Stimulated activated effector memory CD8-positive, alpha-beta T cell treated with anti-CD3 and anti-CD28 coated beads, Interleukin-12 subunit alpha, Interleukin-12 subunit beta, amount 100 ng/mL, for 72 hours (primary cell): ENCODE measurements at regions not wholly inside any gene's neighbourhood (a gene's known extent, or its start where the extent isn't known, plus 50 kb on each side); places are given as distances from the start of the nearest gene placed in this dataset.

Experiments used
- ATAC-seq: fragments of 150-1000 bp; cut with Tn5 transposase; 2 replicates; pipeline ENCODE4 v1.10.0; 2021
- DNase-seq, 2 donors: peaks; one replicate each; pipeline ENCODE4 v3.0.0; 2021 to 2022; ENCODE audit warnings: low spot score in 2 of 2
- H3K27ac Mint-ChIP-seq: one replicate; pipeline ENCODE4 v1.8.0; 2022; ENCODE audit warnings: mild to moderate bottlenecking, mixed read lengths
- H3K36me3 Mint-ChIP-seq: one replicate; pipeline ENCODE4 v1.8.0; 2022; ENCODE audit warnings: mild to moderate bottlenecking, mixed read lengths
- H3K4me1 Mint-ChIP-seq: one replicate; pipeline ENCODE4 v1.8.0; 2022; ENCODE audit warnings: mixed read lengths
- H3K4me3 Mint-ChIP-seq: one replicate; pipeline ENCODE4 v1.8.0; 2022; ENCODE audit warnings: mild to moderate bottlenecking, mixed read lengths
- H3K9me3 Mint-ChIP-seq: one replicate; pipeline ENCODE4 v1.8.0; 2022; ENCODE audit warnings: mixed read lengths

DNA sequence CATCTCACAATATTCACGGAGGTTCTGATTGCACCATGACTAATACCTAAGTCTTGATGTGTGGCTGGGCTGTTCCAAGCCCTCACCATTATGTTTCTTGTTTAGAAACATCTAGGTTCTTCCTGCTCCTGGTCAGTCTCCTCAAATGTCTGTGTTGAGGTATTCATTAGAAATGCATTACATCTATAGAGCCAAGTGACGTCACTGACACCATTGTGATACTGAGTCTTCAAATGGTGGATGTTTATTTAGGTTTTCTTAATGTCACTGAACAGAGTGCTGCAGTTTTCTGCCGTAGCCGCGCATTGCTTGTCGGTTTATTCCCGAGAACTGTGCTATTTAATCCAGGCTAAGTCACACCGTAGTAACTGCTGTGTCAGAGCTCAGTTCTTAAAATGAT is 142.4 kb upstream of the SPACA7 start:
- Mint-ChIP-seq H3K9me3 (no peaks in the 10 kb centered on the region), H3K36me3 (no peaks in the 10 kb centered on the region), H3K27ac (no peak overlapping the region), H3K4me1 (no peaks in the 10 kb centered on the region), H3K4me3 (no peak overlapping the region)
- DNase-seq (no peak), ATAC-seq (no peak)

DNA sequence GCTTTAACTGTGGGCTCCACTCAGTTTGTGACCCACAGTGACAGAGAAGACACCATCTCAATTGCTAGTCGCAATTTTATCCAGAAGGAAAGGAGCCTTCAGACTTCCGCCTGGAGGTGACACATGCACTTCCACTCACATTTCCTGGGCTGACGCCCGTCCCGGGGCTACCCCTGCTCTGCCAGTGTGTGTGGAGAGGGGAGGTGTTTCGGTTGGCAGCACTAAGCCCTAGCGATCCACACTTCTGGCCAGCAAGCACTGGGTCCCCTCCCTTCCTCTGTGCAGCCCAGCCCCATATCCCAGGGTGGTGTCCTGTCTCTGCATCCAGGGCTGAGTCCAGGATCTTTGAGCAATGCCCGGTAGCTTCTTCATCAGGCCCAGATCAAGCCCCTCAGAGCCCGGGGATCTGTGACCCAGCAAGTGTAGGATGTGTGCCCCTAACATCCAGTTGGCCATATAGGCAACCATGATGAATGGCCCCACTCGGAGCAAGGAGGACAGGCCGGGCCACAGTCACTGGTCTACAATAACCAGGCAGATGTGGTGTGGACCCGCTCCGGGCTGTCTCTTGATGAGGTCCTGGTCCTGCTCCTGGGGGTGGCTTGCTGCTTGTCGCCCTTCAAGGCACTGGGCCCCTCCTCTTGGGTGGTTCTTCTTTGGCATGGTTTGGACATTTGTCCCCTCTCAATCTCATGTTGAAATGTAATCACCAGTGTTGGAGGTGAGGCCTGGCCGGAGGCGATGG is 141.9 kb upstream of the SPACA7 start:
- Mint-ChIP-seq H3K4me3 (no peak overlapping the region), H3K36me3 (no peaks in the 10 kb centered on the region), H3K4me1 (no peaks in the 10 kb centered on the region), H3K9me3 (no peaks in the 10 kb centered on the region), H3K27ac (no peak overlapping the region)
- DNase-seq (no peak), ATAC-seq (no peak)

DNA sequence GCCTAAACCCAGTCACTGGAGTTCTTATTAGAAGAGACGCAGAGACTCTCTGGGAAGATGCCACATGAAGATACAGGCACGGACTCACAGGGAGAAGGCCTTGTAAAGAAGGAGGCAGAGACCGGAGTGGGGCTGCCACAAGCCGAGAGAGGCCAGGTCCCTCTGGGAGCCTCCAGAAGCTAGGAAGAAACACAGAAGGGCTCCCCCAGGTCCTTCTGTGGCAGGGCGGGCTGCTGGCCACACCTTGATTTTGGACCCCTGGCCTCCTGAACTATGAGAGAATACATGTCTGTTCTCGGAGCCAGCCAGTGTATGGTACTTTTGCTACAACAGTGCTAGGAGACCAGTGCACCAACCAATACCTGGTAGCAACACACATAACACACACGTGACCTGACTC is 140.1 kb upstream of the SPACA7 start:
- ATAC-seq (no peak), DNase-seq (no peak)
- H3K9me3 Mint-ChIP-seq: no peaks in the 10 kb centered on the region
- no peaks in the 10 kb centered on the region for H3K36me3 Mint-ChIP-seq
- no peak overlapping the region for H3K4me3 Mint-ChIP-seq
- no peaks in the 10 kb centered on the region for H3K4me1 Mint-ChIP-seq
- no peak overlapping the region for H3K27ac Mint-ChIP-seq

DNA sequence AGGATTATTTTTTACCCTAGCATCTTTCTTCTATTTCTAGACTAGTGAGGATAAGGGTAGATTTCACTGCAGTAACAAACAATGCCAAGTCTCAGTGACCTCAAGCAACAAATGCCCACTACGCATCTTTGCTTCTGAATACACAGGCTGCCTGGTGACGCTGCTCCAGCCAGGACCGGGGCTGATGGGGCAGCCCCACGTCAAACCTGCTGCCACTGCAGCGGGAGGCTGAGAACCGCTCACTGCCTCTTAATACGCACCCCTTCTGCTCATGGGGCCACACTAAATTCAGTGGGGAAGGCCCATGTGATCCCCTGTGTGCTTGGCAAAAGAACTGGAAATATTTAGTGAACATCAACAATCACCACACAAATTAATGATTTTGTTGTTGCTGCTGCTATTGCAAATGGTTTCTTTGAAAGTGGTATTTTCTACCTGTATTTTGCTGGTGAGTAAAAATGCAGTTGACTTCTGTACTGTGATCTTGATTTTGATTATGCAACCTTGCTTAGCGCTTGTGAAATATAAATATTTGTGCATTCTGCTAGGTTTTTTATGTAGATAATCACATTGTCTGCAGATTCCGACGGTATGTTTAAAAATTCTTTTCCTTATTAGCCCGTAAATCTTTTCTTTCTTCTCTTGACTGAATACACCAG is 139.5 kb upstream of the SPACA7 start:
- DNase-seq: no peak
- Mint-ChIP-seq H3K4me1 (no peaks in the 10 kb centered on the region), H3K4me3 (no peak overlapping the region), H3K36me3 (no peaks in the 10 kb centered on the region), H3K9me3 (no peaks in the 10 kb centered on the region), H3K27ac (no peak overlapping the region)
- no peak for ATAC-seq

DNA sequence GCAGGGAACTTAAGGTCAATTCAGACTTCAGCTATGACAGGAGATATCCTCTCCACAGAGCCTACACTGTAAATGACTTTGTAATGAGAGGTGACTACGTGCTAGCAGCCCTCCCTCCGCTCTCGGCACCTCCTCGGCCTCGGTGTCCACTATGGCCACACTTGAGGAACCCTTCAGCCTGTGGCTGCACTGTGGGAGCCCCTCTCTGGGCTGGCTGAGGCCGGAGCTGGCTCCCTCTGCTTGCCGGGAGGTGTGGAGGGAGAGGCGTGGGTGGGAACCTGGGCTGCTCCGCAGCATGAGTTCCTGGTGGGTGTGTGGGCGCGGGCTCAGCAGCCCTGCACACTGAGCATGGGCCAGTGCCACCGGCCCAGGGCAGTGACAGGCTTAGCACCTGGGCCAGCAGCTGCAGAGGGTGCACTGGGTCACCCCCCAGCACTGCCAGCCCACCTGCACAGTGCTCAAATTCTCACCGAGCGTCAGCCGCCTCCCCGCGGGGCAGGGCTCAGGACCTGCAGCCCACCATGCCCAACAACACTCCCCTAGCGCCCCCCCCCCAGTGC is 137.6 kb upstream of the SPACA7 start:
- no peak for DNase-seq
- H3K27ac Mint-ChIP-seq: no peak overlapping the region
- no peaks in the 10 kb centered on the region for H3K9me3 Mint-ChIP-seq
- no peaks in the 10 kb centered on the region for H3K4me1 Mint-ChIP-seq
- no peak overlapping the region for H3K4me3 Mint-ChIP-seq
- ATAC-seq: no peak
- H3K36me3 Mint-ChIP-seq: no peaks in the 10 kb centered on the region

DNA sequence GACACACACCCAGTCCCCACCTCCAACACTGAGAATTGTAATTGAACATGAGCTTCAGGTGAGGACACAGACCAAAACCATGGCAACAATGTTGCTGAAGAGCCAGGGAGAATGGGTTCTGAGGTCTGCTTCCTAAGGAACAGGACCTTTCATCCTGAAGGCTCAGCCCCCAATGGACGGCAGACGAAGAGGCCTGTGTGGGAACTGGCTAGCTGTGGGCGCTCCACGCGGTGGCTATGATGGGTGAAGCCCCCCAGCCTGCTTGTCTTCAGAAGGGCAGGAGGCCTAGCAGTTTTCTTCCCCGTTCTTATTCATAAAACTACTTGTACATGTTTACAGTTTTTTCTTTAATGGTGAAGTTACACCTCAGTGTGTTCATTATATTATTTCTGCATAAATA is 136.1 kb upstream of the SPACA7 start:
- Mint-ChIP-seq H3K36me3 (no peaks in the 10 kb centered on the region), H3K9me3 (no peaks in the 10 kb centered on the region), H3K4me1 (no peaks in the 10 kb centered on the region), H3K4me3 (no peak overlapping the region), H3K27ac (no peak overlapping the region)
- ATAC-seq (no peak), DNase-seq (no peak)

DNA sequence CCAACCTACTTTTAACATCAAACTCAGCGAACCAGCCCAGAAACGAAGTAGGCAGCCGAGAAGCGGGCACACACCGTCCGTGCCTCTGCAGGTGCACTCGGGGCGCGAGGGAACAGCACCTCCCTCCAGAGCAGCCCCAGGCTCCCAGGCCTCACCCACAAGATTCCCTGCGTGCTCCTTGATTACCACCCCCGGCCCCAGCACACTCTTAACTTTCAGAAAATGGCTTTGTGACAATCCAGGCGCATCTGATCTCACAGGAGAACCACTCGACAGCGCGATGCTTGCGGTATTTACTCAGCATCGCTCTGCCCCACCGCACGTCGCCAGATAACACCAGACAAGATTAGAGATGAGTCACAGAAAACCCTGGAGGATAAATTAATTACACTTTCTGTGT is 134.9 kb upstream of the SPACA7 start:
- ATAC-seq: no peak

DNA sequence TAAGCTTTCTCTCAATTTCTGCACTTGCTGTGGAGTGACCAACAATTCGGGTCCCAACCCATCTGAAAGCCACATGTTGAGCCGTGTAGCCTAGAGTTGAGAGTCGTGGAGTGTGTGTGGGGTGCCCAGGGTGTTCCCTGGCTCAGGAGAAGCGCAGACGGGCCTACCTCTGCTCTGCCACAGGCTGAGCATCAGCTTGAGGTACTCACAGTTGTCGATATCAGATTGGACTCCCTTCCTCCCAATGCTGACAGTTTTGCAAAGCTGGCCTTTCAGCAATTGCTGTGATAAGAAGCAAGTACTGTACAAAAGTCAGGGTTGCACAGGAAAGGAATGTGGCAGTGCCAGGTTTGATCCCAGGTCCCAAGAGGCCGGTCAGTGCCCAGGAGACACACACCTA is 133.4 kb upstream of the SPACA7 start:
- no peaks in the 10 kb centered on the region for H3K9me3 Mint-ChIP-seq
- H3K4me3 Mint-ChIP-seq: no peak overlapping the region
- DNase-seq: no peak
- H3K4me1 Mint-ChIP-seq: no peaks in the 10 kb centered on the region
- H3K36me3 Mint-ChIP-seq: no peaks in the 10 kb centered on the region
- ATAC-seq: no peak
- no peak overlapping the region for H3K27ac Mint-ChIP-seq

More for the DNA sequence above, 134.9 kb upstream of the SPACA7 start:
- no peak overlapping the region for H3K4me3 Mint-ChIP-seq
- no peaks in the 10 kb centered on the region for H3K9me3 Mint-ChIP-seq
- H3K27ac Mint-ChIP-seq: no peak overlapping the region
- H3K4me1 Mint-ChIP-seq: no peaks in the 10 kb centered on the region
- no peak for DNase-seq
- H3K36me3 Mint-ChIP-seq: no peaks in the 10 kb centered on the region

DNA sequence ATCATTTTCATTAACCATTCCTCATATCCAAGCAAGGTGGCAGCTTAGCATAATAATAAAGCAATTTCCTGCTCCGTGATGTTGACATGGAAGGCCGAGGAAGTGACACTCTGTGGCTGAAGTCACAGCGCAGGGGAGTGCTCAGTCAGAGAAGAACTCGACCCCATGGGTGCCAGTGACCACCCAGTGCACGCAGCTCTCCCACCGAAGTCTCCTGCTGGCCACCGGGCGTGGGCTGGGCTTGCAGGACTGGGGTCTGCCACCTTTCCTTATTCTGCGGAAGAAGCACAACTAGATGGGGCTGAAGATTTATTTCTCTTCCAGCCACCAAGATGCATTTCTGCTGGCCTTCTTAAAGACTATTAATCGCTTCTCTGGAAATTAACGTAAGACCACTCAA is 132.1 kb upstream of the SPACA7 start:
- no peaks in the 10 kb centered on the region for H3K9me3 Mint-ChIP-seq
- H3K4me3 Mint-ChIP-seq: no peak overlapping the region
- H3K4me1 Mint-ChIP-seq: no peaks in the 10 kb centered on the region
- no peaks in the 10 kb centered on the region for H3K36me3 Mint-ChIP-seq
- no peak overlapping the region for H3K27ac Mint-ChIP-seq
- DNase-seq (no peak), ATAC-seq (no peak)

DNA sequence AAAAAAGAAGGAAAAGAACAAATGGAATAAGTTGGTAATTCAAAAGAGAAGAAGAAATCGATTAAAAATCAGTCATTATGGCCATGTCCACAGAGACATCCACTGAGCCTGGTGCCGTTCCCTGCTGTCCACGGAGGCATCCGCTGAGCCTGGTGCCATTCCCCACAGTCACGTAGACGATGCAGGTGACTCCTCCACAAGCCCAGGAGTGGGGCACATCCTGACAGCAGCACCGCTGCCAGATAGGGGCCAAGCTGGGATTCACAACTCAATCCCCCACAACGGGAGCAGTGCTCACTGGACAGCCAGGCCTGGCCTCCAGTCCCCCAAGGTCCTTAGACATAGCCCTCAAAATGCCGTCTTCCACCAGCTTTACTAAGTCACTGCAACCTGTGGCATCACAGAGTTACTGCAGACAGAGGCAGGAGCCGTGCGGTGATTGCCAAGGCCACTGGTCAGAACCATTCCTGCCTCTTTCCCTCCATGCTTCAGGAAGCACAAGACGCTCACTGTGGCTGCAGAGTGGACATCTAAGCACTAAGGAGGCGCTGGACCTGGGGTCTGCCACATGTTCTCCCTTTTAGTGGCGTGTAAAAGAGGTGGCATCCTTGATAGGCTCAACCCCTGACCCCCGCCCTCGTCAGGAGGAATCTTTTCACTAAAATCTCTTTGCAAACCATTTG is 131.5 kb upstream of the SPACA7 start:
- DNase-seq (no peak), ATAC-seq (no peak)
- no peaks in the 10 kb centered on the region for H3K36me3 Mint-ChIP-seq
- H3K27ac Mint-ChIP-seq: no peak overlapping the region
- H3K4me3 Mint-ChIP-seq: no peak overlapping the region
- no peaks in the 10 kb centered on the region for H3K9me3 Mint-ChIP-seq
- H3K4me1 Mint-ChIP-seq: no peaks in the 10 kb centered on the region

DNA sequence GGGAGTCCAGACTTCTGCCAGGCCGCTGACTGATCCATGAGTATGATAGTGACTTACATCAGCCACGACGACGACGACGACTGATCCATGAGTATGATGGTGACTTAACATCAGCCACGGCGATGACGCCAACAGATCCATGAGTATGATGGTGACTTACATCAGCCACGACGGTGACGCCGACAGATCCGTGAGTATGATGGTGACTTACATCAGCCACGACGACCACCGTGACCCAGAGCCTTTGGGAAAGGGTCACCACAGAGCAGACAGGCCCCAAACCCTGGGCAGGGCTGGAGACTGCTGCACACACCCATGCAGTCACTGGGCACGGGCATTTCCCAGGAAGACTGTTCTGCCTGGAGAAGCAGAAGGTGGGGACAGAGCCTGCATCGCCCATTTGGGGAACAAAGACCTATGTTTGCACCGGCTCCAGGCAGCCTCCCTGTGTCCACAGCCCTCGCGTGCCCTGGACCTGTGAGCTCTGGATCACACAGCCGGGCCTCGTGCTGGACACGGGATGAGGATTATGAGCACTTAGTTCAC is 130.9 kb upstream of the SPACA7 start:
- ATAC-seq (no peak), DNase-seq (no peak)
- no peaks in the 10 kb centered on the region for H3K9me3 Mint-ChIP-seq
- no peaks in the 10 kb centered on the region for H3K4me1 Mint-ChIP-seq
- H3K27ac Mint-ChIP-seq: no peak overlapping the region
- no peaks in the 10 kb centered on the region for H3K36me3 Mint-ChIP-seq
- H3K4me3 Mint-ChIP-seq: no peak overlapping the region

DNA sequence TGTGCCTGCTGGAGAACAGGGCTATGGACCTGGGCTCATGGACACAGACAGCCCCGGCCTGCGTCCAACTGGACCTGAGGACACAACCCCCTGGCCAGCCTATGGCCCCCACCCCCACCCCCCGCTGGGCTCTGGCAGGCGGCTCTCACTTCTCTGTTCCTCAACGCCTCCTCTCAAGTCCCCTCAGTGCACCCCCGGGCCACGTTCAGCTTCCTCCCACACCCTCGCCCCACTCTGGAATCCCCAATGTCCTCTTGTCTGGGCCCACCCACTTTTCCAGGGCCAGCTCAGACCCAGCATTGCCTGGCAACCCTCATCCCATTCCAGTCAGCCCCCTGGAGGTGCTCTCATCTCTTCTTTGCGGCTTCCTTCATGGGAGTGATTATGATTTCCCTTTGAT is 130.2 kb upstream of the SPACA7 start:
- Mint-ChIP-seq H3K4me1 (no peaks in the 10 kb centered on the region), H3K27ac (no peak overlapping the region), H3K4me3 (no peak overlapping the region), H3K36me3 (no peaks in the 10 kb centered on the region), H3K9me3 (no peaks in the 10 kb centered on the region)
- DNase-seq: no peak
- ATAC-seq: no peak

DNA sequence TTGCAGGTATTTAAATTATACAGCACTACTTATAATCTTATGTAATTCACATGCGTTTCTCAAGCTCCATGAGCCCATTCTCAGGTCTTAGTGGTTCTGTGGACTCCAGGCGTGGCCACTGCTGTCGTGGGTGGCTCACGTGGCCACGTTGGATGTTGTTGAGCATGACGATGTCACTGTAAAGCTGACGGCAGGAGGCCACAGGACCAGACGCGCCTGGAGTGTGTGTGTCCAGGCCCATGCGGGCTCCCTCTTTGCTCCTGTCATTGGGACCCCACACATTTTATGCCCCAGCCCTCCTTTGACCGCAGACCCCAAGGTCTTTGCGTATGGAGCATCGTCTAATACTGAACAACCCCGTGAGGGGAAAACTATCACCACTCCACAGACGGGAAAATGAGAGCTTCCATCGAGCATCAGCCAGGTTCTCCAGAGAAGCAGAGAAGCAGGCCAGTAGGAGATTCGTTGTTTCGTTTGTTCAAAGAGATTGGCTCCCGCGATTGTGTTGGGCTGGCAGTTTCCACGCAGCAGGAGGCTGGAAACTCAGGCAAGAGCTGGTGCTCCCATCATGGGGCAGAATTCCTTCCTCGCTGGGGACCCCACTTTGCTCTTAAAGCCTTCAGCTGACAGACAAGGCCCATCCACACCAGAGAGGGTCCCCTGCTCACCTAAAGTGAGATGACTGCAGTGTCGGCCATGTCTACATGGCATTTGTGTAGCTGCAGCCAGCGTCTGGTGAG is 129.3 kb upstream of the SPACA7 start:
- DNase-seq (no peak), ATAC-seq (no peak)
- Mint-ChIP-seq H3K4me3 (no peak overlapping the region), H3K27ac (no peak overlapping the region), H3K36me3 (no peaks in the 10 kb centered on the region), H3K4me1 (no peaks in the 10 kb centered on the region), H3K9me3 (no peaks in the 10 kb centered on the region)

DNA sequence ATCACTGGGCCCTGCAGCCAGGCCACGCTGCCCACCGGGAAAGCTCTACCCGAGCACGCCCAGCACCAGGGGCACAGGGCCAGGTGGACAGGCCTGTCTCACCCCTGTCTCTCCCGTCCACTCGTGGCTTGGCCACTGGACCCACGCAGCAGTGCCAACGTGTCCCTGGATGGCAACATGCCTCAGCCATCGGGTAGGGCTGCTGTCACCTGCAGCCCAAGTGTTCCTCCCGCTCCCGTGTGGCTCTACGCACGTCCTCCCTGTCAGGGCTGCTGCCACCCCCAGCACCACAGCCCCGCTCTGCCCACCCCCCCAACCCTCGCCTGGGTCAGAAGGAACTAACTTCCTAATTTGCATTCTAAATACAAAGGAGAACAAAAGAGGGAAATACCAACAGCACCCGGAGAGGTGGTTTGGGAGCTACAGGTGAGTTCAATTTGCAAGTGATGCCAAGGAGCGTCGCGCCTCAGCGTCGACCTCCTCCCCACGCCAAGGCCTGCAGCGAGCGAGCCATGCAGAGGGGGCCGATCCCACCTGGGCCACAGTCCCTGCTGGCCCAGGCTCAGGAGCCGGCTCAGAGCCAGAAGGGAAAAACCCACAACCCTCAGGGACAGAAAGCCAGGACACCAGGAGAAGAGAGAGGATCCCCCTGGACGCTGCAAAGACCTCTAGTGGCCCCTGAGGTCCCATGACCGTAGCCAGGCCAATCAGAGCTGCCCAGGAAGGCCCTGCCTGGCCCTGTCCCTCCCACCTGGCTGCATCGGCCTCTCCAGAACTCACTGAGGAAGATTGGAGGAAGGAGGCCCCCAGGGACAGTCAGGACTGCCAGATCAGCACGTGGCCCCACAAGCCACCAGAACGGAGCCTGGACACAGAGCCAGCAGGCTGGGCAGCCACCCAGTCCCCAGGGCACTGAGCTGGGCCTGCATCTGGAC is 128.4 kb upstream of the SPACA7 start:
- DNase-seq (no peak), ATAC-seq (no peak)
- H3K9me3 Mint-ChIP-seq: no peaks in the 10 kb centered on the region
- no peaks in the 10 kb centered on the region for H3K36me3 Mint-ChIP-seq
- no peak overlapping the region for H3K4me3 Mint-ChIP-seq
- H3K4me1 Mint-ChIP-seq: no peaks in the 10 kb centered on the region
- no peak overlapping the region for H3K27ac Mint-ChIP-seq
